Fibroblast of pulmonary artery (primary cell): ENCODE measurements at regions not wholly inside any gene's neighbourhood (a gene's known extent, or its start where the extent isn't known, plus 50 kb on each side); places are given as distances from the start of the nearest gene placed in this dataset.

Source experiments
- DNase-seq: peaks from one replicate; pipeline ENCODE4 v3.0.0-alpha.2; 2010; ENCODE audit warnings: low read depth
- H3K4me3 ChIP-seq: replicated peaks from 2 replicates; pipeline ENCODE4 v1.5.1; 2011; ENCODE audit warnings: low read depth, mild to moderate bottlenecking, control low read depth, low read length, moderate library complexity
- CTCF ChIP-seq: IDR thresholded peaks from 2 replicates; pipeline ENCODE4 v1.5.1; 2011; ENCODE audit warnings: mild to moderate bottlenecking, control low read depth, low read length, inconsistent platforms; ENCODE audit errors: missing control alignments

- no peak for TF ChIP-seq CTCF
- no peak for DNase-seq
- H3K4me3 ChIP-seq = no peak overlapping the region
Observed at GRCh38 chr11:70842256-70842655, 410.1 kb downstream of the SHANK2 start.

- DNase-seq = no peak
- no peak for TF ChIP-seq CTCF
- no peak overlapping the region for H3K4me3 ChIP-seq
Observed at GRCh38 chr11:70842701-70843100, 409.7 kb downstream of the SHANK2 start.

GRCh38 chr11:70843906-70844305 lies 408.5 kb downstream of the SHANK2 start:
- no peak for TF ChIP-seq CTCF
- DNase-seq = no peak
- no peak overlapping the region for H3K4me3 ChIP-seq

- no peak overlapping the region for H3K4me3 ChIP-seq
- no peak for DNase-seq
- no peak for TF ChIP-seq CTCF
Observed at GRCh38 chr11:70844387-70844786, 408.0 kb downstream of the SHANK2 start.

- TF ChIP-seq CTCF = no peak
- no peak overlapping the region for H3K4me3 ChIP-seq
- no peak for DNase-seq
Observed at GRCh38 chr11:70845591-70846041, 406.8 kb downstream of the SHANK2 start.

- no peak for DNase-seq
- no peak for TF ChIP-seq CTCF
- no peak overlapping the region for H3K4me3 ChIP-seq
Observed at GRCh38 chr11:70846781-70847655, 405.4 kb downstream of the SHANK2 start.
